GM12878 (cell line): ENCODE measurements at regions not wholly inside any gene's neighbourhood (a gene's known extent, or its start where the extent isn't known, plus 50 kb on each side); places are given as distances from the start of the nearest gene placed in this dataset.

Experiments
- ATAC-seq: fragments of 200-7000 bp; cut with Tn5 transposase; 3 replicates; pipeline ENCODE4 v1.9.1; 2020; ENCODE audit warnings: mild to moderate bottlenecking, moderate library complexity
- BruUV-seq: library from RNA; stranded (reverse); fragments of 400-500 nt; replicated peaks from 2 replicates; lab custom pipeline; 2021; lab: Mats Ljungman, UMichigan
- CTCF ChIA-PET: fragments of 300-600 bp; sonication (Branson Sonifier 250); formaldehyde crosslinking; extraction: SDS; loops from one replicate; lab custom pipeline; 2021; ENCODE audit warnings: inconsistent platforms; lab: Yijun Ruan, JAX
- POLR2A ChIA-PET: fragments of 350-600 bp; formaldehyde crosslinking; extraction: SDS; loops from one replicate; lab custom pipeline; 2021; ENCODE audit warnings: inconsistent platforms; lab: Charles Lee
- RAD21 ChIA-PET: fragments of 300-600 bp; sonication (Branson Sonifier 250); formaldehyde crosslinking; loops from one replicate; lab custom pipeline; 2023; ENCODE audit warnings: antibody characterized with exemption; ENCODE audit not compliant: unreplicated experiment; lab: Charles Lee
- SMC1A ChIA-PET: fragments of 300-600 bp; sonication (Branson Sonifier 250); formaldehyde crosslinking; loops from one replicate; lab custom pipeline; 2023; ENCODE audit not compliant: unreplicated experiment, uncharacterized antibody; lab: Charles Lee
- DNase-seq: peaks from one replicate; pipeline ENCODE4 v3.0.0-alpha.2; 2011; ENCODE audit warnings: low read depth, low spot score
- FAIRE-seq: peaks from 3 replicates; lab custom pipeline; 2011; peaks lifted over from hg19 to GRCh38; lab: Jason Lieb, UNC
- H2AFZ ChIP-seq: 2 replicates; pipeline ENCODE4 v1.6.0; 2011; ENCODE audit warnings: low read depth, low read length, control low read depth; ENCODE audit not compliant: control insufficient read depth
- H3K27ac ChIP-seq: 2 replicates; pipeline ENCODE4 v1.5.1; 2011; ENCODE audit warnings: control low read depth; ENCODE audit not compliant: control insufficient read depth, insufficient read depth
- H3K27me3 ChIP-seq, 2 experiments: replicated peaks in 1 of 2; 2 replicates each; pipeline versions ENCODE4 v1.6.0 to v1.6.1; 2011; ENCODE audit warnings: low read length in 1 of 2; ENCODE audit not compliant: control insufficient read depth in 2 of 2, insufficient read depth in 2 of 2
- H3K36me3 ChIP-seq, 2 experiments: 2 replicates each; pipeline ENCODE4 v1.5.1; 2011; ENCODE audit warnings: low read length in 1 of 2; ENCODE audit not compliant: control insufficient read depth in 2 of 2, insufficient read depth in 2 of 2
- H3K4me1 ChIP-seq: 2 replicates; pipeline ENCODE4 v1.6.1; 2011; ENCODE audit warnings: mild to moderate bottlenecking, low read length, moderate library complexity, mixed read lengths; ENCODE audit not compliant: control insufficient read depth, insufficient read depth
- H3K4me2 ChIP-seq: 2 replicates; pipeline ENCODE4 v1.6.0; 2011; ENCODE audit warnings: control low read depth; ENCODE audit not compliant: control insufficient read depth, insufficient read depth
- H3K4me3 ChIP-seq: fragments of 200-600 bp; sonication (generic); 2 replicates; pipeline ENCODE4 v1.5.1; 2016
- H3K79me2 ChIP-seq: 2 replicates; pipeline ENCODE4 v1.6.0; 2011; ENCODE audit warnings: low read length; ENCODE audit not compliant: control insufficient read depth, insufficient read depth
- H3K9ac ChIP-seq: 2 replicates; pipeline ENCODE4 v1.8.0; 2011; ENCODE audit warnings: low read length, control low read depth, mixed read lengths; ENCODE audit not compliant: control insufficient read depth, insufficient read depth
- H3K9me3 ChIP-seq: replicated peaks from 3 replicates; pipeline ENCODE4 v1.5.1; 2011; ENCODE audit warnings: mild to moderate bottlenecking, low read length; ENCODE audit not compliant: control insufficient read depth, insufficient read depth
- H4K20me1 ChIP-seq: 2 replicates; pipeline ENCODE4 v1.6.0; 2011; ENCODE audit not compliant: control insufficient read depth, insufficient read depth
- IKZF2 ChIP-seq, 2 experiments: fragments of 450-650 bp; IDR thresholded peaks; 2 replicates each; pipeline ENCODE4 v1.6.1; 2017; ENCODE audit warnings: mild to moderate bottlenecking in 2 of 2, moderate library complexity in 2 of 2
- SP1 ChIP-seq: IDR thresholded peaks from one replicate; pipeline ENCODE4 v1.6.1; 2011; ENCODE audit warnings: low read depth, low read length
- SPI1 ChIP-seq: IDR thresholded peaks from 2 replicates; pipeline ENCODE4 v1.6.1; 2011; ENCODE audit warnings: low read depth, mild to moderate bottlenecking, low read length, moderate library complexity, borderline replicate concordance; ENCODE audit not compliant: insufficient read depth
- WGBS: methylation state at CpG from one replicate; pipeline ENCODE4 v1.1.6; 2016; ENCODE audit warnings: low lambda C conversion rate; ENCODE audit not compliant: insufficient replicate concordance, insufficient coverage; ENCODE audit errors: missing lambda C conversion rate; 5-methylcytosine and 5-hydroxymethylcytosine counted together
- in situ Hi-C: fragments of 300-500 bp; cut with MboI; formaldehyde crosslinking; loops from 9 replicates; pipeline ENCODE4 v1.14.3; 2018; ENCODE audit warnings: mixed read lengths
- intact Hi-C: fragments of 100-400 bp; cut with micrococcal nuclease; formaldehyde crosslinking; loops from one replicate; pipeline ENCODE4 v1.14.2; 2022; ENCODE audit not compliant: unreplicated experiment

DNA sequence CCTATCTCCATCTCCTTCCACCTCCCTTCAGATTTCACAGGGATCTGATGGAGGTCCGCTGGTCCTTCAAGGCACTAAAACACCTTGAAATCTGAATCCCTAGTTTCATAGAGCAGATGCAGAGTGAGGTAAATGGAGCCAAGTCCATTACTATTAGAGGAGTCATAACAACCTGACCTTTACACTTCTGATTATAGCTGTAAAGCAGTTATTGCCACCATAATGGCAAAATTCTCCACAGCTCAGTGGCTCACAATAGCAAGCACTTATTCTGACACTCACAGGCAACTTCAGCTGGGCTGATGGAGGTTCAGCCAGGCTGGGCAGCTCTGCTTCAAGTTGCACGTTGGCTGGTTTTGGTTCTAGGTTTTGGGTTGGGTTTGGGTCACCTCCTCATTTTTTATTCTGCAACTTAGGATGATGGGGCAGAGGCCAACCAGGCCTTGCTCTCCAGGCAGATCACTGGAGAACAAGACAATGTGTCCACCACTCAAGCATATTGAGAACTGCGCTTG is 51.4 kb upstream of the LRAT start:
- H3K27ac ChIP-seq: no peak overlapping the region
- no peak for DNase-seq
- H4K20me1 ChIP-seq: no peaks in the 10 kb centered on the region
- WGBS: 12% methylated on average over 3 of the region's 3 CpGs
- no peaks in the 10 kb centered on the region for H3K4me1 ChIP-seq
- no peaks in the 10 kb centered on the region for H3K9me3 ChIP-seq
- TF ChIP-seq SP1 (no peak), IKZF2 (IDR thresholded peaks at IDR 0.05) (no peak), SPI1 (no peak)
- no peak overlapping the region for H3K9ac ChIP-seq
- ChIA-PET RAD21 (no interaction called here), CTCF (no interaction called here), SMC1A (no interaction called here), POLR2A (no interaction called here)
- intact Hi-C loops (no loop called here), in situ Hi-C loops (no loop called here)
- H3K79me2 ChIP-seq: no peaks in the 10 kb centered on the region
- no peak overlapping the region for H2AFZ ChIP-seq
- BruUV-seq: no TSS peak
- H3K4me2 ChIP-seq: no peak overlapping the region
- no peaks in the 10 kb centered on the region for H3K27me3 ChIP-seq
- no peak for FAIRE-seq
- ATAC-seq: no peak
- no peaks in the 10 kb centered on the region for H3K36me3 ChIP-seq
- H3K4me3 ChIP-seq: no peak overlapping the region
